ENCODE measurements at regions not wholly inside any gene's neighbourhood (a gene's known extent, or its start where the extent isn't known, plus 50 kb on each side); places are given as distances from the start of the nearest gene placed in this dataset.

DNA sequence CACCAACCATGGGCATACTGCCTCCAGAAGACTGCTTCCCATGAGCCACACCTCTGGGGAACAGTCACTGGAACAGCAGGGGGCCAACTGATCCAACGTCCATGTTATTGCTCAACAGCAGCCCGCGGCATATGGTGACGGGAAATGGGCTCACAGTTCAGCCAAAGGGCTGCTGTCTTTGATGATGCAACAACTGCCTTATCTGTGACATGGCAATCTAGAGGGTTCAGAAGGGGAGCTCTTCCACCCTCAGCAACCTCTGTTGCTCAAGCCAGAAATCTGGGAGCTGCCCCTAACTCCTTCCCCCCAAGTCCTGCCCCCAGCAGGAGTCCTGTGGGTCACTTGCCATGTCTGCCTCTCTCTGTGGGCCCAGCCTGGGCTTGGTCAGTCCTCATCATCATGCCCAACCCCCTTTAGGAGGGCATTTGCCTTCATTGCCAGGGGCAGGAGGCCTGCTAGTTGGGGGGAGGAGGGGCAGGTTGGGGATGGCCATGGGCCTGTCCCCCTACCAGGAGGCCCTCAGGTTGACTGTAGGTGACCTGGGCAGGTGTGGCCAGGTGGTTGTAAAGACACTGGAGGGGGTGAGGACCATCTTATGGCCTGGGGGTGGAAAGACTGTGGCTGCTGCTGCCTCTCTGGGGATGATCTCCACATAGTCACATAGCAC lies 212.9 kb downstream of the CYP26B1 start (continued):
- TF ChIP-seq, protein P1, sequence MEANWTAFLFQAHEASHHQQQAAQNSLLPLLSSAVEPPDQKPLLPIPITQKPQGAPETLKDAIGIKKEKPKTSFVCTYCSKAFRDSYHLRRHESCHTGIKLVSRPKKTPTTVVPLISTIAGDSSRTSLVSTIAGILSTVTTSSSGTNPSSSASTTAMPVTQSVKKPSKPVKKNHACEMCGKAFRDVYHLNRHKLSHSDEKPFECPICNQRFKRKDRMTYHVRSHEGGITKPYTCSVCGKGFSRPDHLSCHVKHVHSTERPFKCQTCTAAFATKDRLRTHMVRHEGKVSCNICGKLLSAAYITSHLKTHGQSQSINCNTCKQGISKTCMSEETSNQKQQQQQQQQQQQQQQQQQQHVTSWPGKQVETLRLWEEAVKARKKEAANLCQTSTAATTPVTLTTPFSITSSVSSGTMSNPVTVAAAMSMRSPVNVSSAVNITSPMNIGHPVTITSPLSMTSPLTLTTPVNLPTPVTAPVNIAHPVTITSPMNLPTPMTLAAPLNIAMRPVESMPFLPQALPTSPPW (CRISPR knock-in tag; IDR thresholded peaks at IDR 0.05), result 0 out of 2 replicates have a peak, but pooled peaks have one; percentile 25
- TF ChIP-seq ZNF766 (CRISPR knock-in tag; conservative IDR thresholded peaks at IDR 0.05) (peak; percentile 86; the same call in 1 of the 2 replicates), DIDO1 (tag; IDR thresholded peaks at IDR 0.05; ENCODE audit: low read depth) (0 out of 2 replicates have a peak, but pooled peaks have one; percentile 31), ZNF175 (CRISPR knock-in tag; IDR thresholded peaks at IDR 0.05; ENCODE audit: low read depth) (peak; percentile 95), SMAD3 (CRISPR knock-in tag; conservative IDR thresholded peaks at IDR 0.05) (0 out of 2 replicates have a peak, but pooled peaks have one; percentile 50), TRIM24 (IDR thresholded peaks at IDR 0.05) (peak; percentile 85 to 93), ZNF589 (CRISPR knock-in tag; IDR thresholded peaks at IDR 0.05; ENCODE audit: low read depth) (peak; percentile 93), ZSCAN32 (CRISPR knock-in tag; IDR thresholded peaks at IDR 0.05) (peak; percentile 84), CXXC5 (CRISPR knock-in tag; IDR thresholded peaks at IDR 0.05) (peak; percentile 71), JUND (IDR thresholded peaks at IDR 0.05; ENCODE audit: borderline replicate concordance, low read depth, low read length) (peak; percentile 73), JUND (tag; IDR thresholded peaks at IDR 0.05; ENCODE audit: borderline replicate concordance, low read depth, low read length) (peak; percentile 41; the same call in 1 of the 3 replicates), EP300 (IDR thresholded peaks at IDR 0.05; ENCODE audit: low read length) (peak; percentile 74), CEBPB (tag; IDR thresholded peaks at IDR 0.05) (peak; percentile 98), BACH1 (tag; IDR thresholded peaks at IDR 0.05) (peak; percentile 59; the same call in 1 of the 2 replicates), RBM34 (IDR thresholded peaks at IDR 0.05; ENCODE audit: borderline replicate concordance, insufficient read depth, low read length) (no peak), CBX1 (IDR thresholded peaks at IDR 0.05; ENCODE audit: low read depth) (peak; percentile 53; the same call in 1 of the 2 replicates), ZNF311 (CRISPR knock-in tag; IDR thresholded peaks at IDR 0.05) (0 out of 2 replicates have a peak, but pooled peaks have one; percentile 54), NR2C2 (CRISPR knock-in tag; IDR thresholded peaks at IDR 0.05) (no peak), NR2C2 (tag; IDR thresholded peaks at IDR 0.05) (peak; percentile 63; the same call in 1 of the 2 replicates), ZNF12 (CRISPR knock-in tag; IDR thresholded peaks at IDR 0.05) (no peak), RNF2 (IDR thresholded peaks at IDR 0.05) (peak; percentile 56; the same call in 1 of the 2 replicates), NFXL1 (CRISPR knock-in tag; IDR thresholded peaks at IDR 0.05) (no peak), RB1 (IDR thresholded peaks at IDR 0.05; ENCODE audit: low read depth) (no peak)
- TF ChIP-seq, protein P2, sequence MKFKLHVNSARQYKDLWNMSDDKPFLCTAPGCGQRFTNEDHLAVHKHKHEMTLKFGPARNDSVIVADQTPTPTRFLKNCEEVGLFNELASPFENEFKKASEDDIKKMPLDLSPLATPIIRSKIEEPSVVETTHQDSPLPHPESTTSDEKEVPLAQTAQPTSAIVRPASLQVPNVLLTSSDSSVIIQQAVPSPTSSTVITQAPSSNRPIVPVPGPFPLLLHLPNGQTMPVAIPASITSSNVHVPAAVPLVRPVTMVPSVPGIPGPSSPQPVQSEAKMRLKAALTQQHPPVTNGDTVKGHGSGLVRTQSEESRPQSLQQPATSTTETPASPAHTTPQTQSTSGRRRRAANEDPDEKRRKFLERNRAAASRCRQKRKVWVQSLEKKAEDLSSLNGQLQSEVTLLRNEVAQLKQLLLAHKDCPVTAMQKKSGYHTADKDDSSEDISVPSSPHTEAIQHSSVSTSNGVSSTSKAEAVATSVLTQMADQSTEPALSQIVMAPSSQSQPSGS (CRISPR knock-in tag; IDR thresholded peaks at IDR 0.05), result no peak
- TF ChIP-seq, protein P3, sequence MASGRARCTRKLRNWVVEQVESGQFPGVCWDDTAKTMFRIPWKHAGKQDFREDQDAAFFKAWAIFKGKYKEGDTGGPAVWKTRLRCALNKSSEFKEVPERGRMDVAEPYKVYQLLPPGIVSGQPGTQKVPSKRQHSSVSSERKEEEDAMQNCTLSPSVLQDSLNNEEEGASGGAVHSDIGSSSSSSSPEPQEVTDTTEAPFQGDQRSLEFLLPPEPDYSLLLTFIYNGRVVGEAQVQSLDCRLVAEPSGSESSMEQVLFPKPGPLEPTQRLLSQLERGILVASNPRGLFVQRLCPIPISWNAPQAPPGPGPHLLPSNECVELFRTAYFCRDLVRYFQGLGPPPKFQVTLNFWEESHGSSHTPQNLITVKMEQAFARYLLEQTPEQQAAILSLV (tag; IDR thresholded peaks at IDR 0.05), result peak; percentile 91

Data from K562 (cell line).